Panc1 (cell line): ENCODE measurements at regions not wholly inside any gene's neighbourhood (a gene's known extent, or its start where the extent isn't known, plus 50 kb on each side); places are given as distances from the start of the nearest gene placed in this dataset.

Source experiments
- POLR2AphosphoS5 ChIP-seq: IDR thresholded peaks from 2 replicates; pipeline ENCODE4 v1.6.1; 2012; ENCODE audit warnings: mild to moderate bottlenecking, low read depth, low read length, moderate library complexity
- SIN3A ChIP-seq: IDR thresholded peaks from 2 replicates; pipeline ENCODE4 v1.6.1; 2012; ENCODE audit warnings: low read depth, mild to moderate bottlenecking, low read length, moderate library complexity, borderline replicate concordance; ENCODE audit not compliant: insufficient read depth
- TCF7L2 ChIP-seq: IDR thresholded peaks from 2 replicates; pipeline ENCODE4 v1.6.1; 2011; ENCODE audit warnings: mild to moderate bottlenecking, low read depth, low read length, inconsistent platforms
- TF ChIP-seq, protein P1 (sequence below): fragments of 450-650 bp; IDR thresholded peaks from 2 replicates; pipeline ENCODE4 v1.5.1; 2017; ENCODE audit warnings: mild to moderate bottlenecking
- TF ChIP-seq, protein P2 (sequence below), 2 experiments: IDR thresholded peaks; 2 replicates each; pipeline ENCODE4 v1.6.1; 2011 to 2012; ENCODE audit warnings: low read depth in 2 of 2, control low read depth in 1 of 2, low read length in 1 of 2, mild to moderate bottlenecking in 1 of 2, moderate library complexity in 1 of 2; ENCODE audit not compliant: insufficient read depth in 1 of 2

DNA sequence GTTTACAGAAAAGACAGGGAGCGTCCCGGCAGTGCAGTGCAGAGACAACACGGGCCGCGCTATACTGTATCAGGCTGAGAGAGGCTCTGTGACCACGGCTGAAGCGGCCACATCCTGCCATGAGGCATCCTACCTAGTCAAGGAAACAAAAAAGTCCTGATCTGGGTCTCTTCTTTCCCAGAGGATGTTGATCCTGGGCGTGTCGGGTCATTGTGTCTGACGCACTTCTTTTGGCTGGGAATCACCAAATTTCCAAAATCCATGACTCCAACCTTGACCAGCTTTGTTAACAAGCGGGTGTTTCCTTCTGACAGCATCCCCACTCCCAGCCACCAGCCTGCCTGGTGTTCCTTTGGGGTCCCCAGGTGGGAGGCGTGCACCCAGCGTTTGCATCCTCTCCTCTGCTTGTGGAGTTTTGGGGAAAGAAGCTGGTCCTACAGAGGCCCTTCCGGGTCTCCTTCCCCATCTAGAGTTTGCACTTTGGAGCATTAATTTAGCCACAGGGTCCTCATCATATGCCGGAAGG is 91.4 kb upstream of the RAI14 start:
- TF ChIP-seq, protein P1, sequence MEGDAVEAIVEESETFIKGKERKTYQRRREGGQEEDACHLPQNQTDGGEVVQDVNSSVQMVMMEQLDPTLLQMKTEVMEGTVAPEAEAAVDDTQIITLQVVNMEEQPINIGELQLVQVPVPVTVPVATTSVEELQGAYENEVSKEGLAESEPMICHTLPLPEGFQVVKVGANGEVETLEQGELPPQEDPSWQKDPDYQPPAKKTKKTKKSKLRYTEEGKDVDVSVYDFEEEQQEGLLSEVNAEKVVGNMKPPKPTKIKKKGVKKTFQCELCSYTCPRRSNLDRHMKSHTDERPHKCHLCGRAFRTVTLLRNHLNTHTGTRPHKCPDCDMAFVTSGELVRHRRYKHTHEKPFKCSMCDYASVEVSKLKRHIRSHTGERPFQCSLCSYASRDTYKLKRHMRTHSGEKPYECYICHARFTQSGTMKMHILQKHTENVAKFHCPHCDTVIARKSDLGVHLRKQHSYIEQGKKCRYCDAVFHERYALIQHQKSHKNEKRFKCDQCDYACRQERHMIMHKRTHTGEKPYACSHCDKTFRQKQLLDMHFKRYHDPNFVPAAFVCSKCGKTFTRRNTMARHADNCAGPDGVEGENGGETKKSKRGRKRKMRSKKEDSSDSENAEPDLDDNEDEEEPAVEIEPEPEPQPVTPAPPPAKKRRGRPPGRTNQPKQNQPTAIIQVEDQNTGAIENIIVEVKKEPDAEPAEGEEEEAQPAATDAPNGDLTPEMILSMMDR, result no peak
- no peak for TF ChIP-seq TCF7L2
- TF ChIP-seq, protein P2, sequence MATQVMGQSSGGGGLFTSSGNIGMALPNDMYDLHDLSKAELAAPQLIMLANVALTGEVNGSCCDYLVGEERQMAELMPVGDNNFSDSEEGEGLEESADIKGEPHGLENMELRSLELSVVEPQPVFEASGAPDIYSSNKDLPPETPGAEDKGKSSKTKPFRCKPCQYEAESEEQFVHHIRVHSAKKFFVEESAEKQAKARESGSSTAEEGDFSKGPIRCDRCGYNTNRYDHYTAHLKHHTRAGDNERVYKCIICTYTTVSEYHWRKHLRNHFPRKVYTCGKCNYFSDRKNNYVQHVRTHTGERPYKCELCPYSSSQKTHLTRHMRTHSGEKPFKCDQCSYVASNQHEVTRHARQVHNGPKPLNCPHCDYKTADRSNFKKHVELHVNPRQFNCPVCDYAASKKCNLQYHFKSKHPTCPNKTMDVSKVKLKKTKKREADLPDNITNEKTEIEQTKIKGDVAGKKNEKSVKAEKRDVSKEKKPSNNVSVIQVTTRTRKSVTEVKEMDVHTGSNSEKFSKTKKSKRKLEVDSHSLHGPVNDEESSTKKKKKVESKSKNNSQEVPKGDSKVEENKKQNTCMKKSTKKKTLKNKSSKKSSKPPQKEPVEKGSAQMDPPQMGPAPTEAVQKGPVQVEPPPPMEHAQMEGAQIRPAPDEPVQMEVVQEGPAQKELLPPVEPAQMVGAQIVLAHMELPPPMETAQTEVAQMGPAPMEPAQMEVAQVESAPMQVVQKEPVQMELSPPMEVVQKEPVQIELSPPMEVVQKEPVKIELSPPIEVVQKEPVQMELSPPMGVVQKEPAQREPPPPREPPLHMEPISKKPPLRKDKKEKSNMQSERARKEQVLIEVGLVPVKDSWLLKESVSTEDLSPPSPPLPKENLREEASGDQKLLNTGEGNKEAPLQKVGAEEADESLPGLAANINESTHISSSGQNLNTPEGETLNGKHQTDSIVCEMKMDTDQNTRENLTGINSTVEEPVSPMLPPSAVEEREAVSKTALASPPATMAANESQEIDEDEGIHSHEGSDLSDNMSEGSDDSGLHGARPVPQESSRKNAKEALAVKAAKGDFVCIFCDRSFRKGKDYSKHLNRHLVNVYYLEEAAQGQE (IDR thresholded peaks at IDR 0.05; ENCODE audit: insufficient read depth in 1 of 2, low read depth in 2 of 2, low read length in 1 of 2), result no peak
- no peak for TF ChIP-seq POLR2AphosphoS5
- no peak for TF ChIP-seq SIN3A
